CD4-positive, alpha-beta T cell treated with Interleukin-1 beta for 1 hour (primary cell): ENCODE measurements at regions not wholly inside any gene's neighbourhood (a gene's known extent, or its start where the extent isn't known, plus 50 kb on each side); places are given as distances from the start of the nearest gene placed in this dataset.
"Not testable (repeated sequence)": the region's sequence is repeated elsewhere in the genome, so short reads cannot be mapped to it uniquely, and the experiment has no call there.

ENCODE experiments used
- DNase-seq, 2 donors: peaks; one replicate each; pipeline ENCODE4 v3.0.0-alpha.2; 2020 to 2022

GRCh38 chr5:50501491-50502228, 60.6 kb upstream of the EMB start:
- peak in 1 of 2 donors; percentile 16 for DNase-seq

- DNase-seq, result peak in 1 of 2 donors; percentile 32
Measured at GRCh38 chr5:50513028-50513457, 72.0 kb upstream of the EMB start.

DNA sequence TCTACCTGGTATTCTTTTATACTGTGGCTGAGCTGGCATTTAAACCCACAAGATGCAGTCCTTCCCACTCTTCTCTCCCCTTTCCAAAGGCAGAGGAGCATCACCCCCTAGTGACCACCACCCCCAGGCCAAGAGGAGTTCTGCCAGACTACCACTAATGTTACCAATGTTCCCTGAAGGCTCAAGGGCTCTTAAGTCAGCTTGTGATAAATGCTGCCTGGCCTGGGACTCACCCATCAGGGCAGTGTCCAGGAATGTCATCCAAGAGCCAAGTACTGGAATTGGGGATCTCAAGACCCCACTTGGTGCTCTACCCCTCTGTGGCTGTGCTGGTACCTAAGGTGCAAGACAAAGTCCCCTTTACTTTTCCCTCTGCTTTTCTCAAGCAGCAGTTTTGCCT, 80.0 kb upstream of the EMB start:
- DNase-seq, result not testable (repeated sequence)

DNA sequence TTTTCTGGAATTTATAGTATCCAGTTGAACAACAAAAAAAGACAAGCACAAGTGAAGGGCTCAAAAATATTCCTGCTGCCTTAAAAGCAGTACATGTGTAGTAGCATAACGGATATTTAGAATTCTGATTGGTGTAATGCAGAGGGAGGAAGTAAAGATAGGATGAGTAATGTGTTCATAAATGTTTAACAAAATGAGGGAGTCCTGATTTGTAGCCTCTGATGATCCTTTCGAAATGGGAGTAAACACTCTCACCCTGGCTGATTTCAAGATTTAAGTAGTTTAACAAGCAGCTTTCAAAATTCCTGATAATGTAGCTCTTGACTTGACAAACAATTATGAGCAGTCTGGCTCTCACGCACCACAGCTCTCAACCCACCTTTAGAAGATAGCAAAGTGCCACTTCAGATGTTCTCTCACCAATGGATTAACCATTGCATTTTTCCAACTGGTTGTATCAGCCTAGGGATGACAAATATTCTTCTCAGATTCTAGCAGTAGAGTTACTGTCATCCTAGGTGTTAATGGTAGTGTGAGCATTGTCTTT, 86.5 kb upstream of the EMB start:
- DNase-seq, result not testable (repeated sequence)

DNA sequence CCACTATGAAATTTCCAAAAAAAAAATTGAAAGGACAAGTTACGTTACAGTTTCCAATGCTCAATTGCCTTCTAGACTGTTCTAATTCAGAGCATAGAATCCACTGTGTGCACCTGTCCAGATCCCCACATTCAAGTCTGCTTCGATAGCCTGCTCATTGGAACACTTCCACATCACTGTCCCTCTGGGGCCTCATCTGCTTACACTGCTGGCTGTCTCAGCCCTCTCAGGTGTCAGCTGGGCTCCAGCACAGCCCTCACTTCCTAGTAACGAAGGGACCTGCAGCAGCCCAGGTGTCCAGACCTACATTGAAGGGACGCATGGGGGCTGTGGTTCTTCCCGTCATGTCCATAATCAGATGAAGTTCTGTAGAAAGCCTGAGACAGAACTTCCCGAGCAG, 94.3 kb upstream of the EMB start:
- DNase-seq, result no peak

DNA sequence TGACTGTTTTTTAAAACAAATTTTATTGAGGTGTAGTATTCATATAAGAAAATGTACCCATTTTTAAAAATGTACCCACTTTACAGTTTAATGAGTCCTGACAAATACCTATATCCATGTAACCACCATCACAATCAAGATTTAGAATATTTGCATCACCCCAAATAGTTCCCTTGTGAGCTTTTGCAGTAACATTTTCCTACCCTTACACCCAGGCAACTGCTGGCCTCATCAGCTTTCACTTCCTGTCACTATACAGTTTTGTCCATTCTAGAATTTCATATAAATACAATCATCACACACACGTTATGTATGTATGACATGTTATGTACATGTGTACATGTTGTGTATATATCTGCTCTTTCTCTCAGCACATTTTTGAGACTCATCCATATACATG, 96.4 kb upstream of the EMB start:
- DNase-seq, result not testable (repeated sequence)

DNA sequence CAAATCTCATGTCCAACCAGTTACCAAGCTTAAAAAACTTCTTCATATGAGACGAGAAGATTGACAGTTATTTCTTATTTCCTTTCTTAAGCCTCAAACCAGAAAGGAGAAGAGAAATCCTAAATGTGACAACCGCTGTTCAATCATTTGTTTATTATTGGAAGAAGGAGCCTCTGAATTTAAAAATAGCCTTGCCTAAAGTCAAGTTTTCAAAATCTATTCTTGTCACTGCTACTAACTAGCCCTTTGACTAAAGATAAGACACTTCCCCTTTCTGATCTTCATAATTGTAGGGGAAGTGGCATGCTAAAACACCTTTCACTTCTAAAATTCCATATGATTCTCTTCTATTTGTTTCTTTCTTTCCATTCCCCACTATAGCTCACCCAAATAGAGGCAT, 106.2 kb upstream of the EMB start:
- DNase-seq, result no peak

DNA sequence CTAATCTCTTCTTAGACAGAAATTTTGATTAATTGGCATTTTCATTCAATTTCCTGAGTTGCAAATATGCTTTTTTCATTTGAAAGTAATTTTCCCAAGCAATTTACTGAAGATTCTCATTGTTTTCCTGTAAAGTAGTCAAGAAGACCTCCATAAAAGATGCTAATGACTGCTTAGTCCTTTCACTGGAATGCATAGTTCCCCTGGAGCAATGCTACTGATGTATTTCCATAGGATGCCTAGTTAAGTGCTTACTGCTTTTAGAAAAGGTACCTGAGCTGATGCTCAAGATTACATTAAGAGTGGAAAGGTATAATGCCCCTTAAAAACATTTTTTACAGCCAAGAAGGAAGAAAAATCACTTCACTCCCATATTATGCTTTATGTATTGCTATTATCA, 109.2 kb upstream of the EMB start:
- DNase-seq, result no peak

DNA sequence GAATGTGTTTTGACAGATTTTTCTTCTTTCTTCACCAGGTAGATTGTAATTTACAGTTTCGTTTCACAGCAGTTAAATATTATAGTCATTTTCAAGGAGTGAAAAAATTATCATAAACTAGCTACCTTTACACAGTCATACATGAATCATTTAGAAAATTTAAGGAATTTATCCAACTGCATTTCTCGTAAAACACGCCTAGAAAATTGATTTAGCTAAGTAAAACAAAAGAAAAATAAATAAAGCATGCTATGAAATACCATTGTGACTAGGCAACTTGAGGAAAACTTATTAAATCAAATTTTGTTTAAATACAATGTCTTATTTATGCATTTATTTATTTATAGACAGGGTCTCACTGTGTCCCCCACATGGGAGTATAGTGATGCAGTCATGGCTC, 109.9 kb upstream of the EMB start:
- no peak for DNase-seq

GRCh38 chr5:50553560-50553984, 112.5 kb upstream of the EMB start:
- peak in 1 of 2 donors; percentile 13 for DNase-seq

GRCh38 chr5:50558640-50559039, 107.8 kb upstream of the PARP8 start:
- DNase-seq, result not testable (repeated sequence)

GRCh38 chr5:50559955-50560354, 106.5 kb upstream of the PARP8 start:
- no peak for DNase-seq

- no peak for DNase-seq
Measured at GRCh38 chr5:50562694-50563093, 103.7 kb upstream of the PARP8 start.

DNA sequence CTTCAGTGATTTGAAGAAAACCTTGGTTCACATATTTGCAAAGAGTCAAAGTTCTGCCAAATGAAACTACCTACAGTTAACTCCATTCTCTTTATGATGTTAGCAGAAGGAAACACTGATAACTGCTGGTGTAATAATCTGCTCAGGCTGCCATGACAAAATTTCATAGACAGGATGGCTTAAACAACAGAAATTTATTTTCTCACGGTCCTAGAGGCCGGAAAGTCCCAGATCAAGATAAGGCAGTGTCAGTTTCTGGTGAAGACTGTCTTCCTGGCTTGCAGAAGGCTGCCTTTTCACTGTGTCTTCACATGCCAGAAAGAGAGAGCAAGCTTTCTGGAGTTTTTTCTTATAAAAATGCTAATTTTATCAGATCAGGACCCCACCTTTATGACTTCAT, 102.4 kb upstream of the PARP8 start:
- peak; percentile 34 to 53 for DNase-seq

GRCh38 chr5:50564558-50564957, 101.9 kb upstream of the PARP8 start:
- DNase-seq, result no peak

DNA sequence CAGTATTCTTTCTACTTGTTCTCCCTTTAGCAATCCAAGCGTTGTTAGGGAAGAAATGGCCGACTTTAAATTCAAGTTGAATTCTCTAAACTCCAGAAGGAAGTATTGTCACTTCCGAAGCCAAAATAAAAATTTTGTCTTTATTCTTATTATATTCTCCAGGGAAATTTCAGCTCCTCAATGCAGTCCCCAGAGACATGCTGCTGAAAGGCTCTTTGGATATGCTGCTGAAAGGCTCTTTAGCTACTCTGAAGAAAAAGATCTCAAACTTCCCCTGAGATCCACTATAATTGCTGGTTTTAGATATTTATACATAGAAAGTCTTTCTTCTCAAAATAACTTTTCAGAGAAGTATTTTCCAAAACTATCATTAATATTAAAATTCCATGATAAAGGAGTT, 92.3 kb upstream of the PARP8 start:
- no peak for DNase-seq

- no peak for DNase-seq
Measured at GRCh38 chr5:50575740-50576139, 90.7 kb upstream of the PARP8 start.

- DNase-seq, result no peak
Measured at GRCh38 chr5:50576265-50576664, 90.2 kb upstream of the PARP8 start.

DNA sequence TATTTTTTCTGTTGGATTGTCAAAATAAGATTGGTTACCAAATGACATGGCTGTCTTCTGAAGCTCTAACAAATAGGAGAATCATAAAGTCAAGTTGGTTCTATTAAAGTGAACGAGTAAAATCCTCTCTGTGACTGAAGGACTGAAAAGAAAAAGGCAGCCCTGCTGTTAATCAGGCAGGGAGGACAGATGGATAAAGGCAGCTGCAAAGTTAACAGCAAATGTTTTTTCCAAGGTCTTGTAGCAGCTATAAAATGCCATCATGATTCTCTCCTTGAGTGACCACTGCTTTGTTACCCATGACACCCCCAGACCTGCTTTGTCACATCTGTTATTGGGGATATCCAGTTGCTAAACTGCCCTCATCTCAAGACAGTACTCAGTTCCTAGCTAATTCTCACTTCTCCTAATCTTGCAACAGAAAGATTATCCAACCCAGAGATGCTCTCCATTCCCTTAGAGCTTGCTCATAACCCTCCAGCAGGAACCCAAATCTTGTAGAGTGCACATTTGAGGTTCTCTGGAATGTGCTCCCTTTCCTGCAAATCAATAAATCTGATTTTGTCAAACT, 89.7 kb upstream of the PARP8 start:
- no peak for DNase-seq

DNA sequence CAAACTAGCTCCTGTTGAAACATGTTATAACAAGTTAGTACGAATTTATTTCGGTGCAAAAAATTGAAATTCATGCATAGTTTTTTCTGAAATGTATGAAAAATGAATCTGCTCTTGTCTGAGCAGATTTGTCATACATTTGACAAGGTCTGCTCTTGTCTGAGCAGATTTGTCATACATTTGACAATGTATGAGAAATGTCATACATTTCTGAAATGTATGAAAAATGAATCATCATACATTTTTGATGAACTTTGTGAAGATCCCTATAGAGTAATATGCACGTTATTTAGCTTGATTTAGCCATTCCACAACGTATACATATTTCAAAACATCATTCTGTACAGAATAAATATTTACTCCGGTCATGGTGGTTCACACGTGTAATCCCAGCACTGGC, 85.9 kb upstream of the PARP8 start:
- no peak for DNase-seq

DNA sequence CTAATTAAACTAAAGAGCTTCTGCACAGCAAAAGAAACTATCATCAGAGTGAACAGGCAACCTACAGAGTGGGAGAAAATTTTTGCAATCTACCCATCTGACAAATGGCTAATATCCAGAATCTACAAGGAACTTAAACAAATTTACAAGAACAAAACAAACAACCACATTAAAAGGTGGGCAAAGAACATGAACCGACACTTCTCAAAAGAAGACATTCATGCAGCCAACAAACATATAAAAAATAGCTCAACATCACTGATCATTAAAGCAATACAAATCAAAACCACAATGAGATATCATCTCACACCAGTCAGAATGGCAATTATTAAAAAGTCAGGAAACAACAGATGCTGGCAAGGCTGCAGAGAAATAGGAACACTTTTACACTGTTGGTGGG, 84.6 kb upstream of the PARP8 start:
- DNase-seq, result not testable (repeated sequence)

GRCh38 chr5:50582699-50583098, 83.7 kb upstream of the PARP8 start:
- no peak for DNase-seq

DNA sequence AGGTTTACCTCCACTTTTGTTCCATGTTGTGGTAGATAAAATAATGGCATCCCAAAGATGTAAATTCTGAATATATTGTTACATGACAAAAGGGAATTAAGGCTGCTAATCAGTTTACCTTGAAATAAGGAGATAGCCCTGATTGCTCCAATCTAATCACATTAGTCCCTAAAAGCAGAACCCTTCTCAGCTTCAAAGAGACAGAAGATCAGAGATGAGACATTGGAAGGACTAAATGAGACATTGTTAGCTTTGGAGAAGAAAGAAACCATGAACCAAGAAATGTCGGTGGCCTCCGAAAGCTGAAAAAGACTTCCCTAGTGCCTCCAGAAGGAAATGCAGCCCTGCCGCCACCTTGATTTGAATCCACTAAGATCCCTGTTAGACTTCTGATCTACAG, 82.8 kb upstream of the PARP8 start:
- no peak for DNase-seq

GRCh38 chr5:50588471-50588870, 78.0 kb upstream of the PARP8 start:
- DNase-seq, result not testable (repeated sequence)
